ENCODE measurements at regions not wholly inside any gene's neighbourhood (a gene's known extent, or its start where the extent isn't known, plus 50 kb on each side); places are given as distances from the start of the nearest gene placed in this dataset.
"Not testable (repeated sequence)": the region's sequence is repeated elsewhere in the genome, so short reads cannot be mapped to it uniquely, and the experiment has no call there.

GRCh38 chr2:15681089-15681885, 89.6 kb downstream of the DDX1 start:
- DNase-seq (ENCODE audit: low spot score): no peak

GRCh38 chr2:15682354-15682753, 90.7 kb downstream of the DDX1 start:
- DNase-seq (ENCODE audit: low spot score): no peak

DNA sequence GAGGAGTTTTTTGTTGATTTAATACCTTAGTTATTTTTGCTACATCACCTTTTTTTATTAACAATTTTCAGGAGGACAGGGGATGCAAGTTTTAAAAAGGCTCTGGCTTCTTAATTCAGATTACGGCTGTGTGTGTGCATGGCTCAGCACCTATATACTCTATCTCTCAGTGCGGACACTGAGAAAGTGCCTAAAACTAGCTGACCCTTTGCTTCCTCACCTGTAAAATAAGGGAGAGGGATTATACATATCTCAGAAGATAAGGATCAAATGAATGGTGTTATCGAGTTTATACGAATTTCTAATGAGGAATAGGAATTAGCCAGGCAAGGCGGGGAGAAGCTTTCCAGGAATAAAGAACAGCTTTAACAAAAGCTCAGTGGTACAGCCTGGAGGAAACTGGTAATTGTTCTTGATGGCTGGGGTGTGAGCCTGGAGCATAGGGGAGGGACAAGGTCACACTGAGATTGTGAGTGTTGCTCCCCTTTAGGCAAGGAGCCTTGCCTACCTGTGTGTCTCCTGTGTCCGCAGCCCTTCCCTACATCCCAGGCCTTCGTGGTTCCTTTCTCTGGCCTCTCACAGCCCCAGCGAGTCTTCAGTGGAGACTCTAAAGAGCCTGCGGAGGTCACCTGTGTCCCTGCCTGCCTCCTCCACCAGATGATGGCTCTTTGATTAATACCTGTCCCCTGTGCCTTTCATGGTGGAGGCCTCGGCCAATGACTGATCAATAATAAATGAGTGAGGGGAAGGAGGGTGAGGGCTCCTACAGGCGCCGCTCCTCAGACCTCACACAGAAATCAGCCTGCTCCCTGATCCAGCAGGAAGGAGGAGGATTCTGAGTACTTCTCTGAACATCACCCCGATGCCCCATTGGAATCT, 92.7 kb downstream of the DDX1 start:
- no peak for DNase-seq (ENCODE audit: low spot score)

DNA sequence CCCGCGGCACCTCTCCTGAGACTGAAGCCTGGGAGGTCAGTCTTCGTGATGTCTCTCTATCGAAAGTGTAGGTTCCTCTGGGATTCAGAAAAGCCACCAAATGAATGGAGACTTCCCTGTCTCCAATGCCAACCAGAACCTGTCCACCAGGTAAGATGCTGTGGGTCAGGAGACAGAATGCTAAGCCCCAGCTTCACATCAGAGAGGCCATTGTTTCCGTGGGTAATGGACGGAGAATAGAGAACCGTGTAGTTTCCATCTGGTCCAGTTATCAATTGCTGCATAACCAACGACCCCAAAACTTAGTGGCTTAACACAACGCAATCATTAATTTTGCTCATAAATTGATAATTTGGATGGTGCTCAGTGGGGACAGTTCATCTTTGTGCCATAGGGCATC, 93.5 kb downstream of the DDX1 start:
- DNase-seq (ENCODE audit: low spot score): no peak

DNA sequence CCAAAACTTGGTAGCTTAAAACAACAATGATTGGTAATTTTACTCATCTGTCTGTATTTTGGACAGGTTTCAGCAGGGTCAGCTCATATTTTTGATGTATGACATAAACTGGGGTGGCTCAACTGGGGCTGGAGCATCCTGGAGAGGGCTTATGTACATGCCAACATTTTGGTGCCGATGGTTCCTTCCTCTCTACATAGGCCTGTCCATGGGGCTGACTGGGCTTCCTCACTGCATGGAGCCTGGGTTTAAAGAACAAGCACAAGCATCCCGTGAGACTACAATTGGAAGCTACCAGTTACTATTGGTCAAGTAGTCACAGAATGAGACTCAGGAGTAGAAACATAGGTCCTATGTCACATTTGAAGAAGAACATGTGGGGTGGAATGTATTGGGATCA, 95.0 kb downstream of the DDX1 start:
- DNase-seq (ENCODE audit: low spot score): no peak

DNA sequence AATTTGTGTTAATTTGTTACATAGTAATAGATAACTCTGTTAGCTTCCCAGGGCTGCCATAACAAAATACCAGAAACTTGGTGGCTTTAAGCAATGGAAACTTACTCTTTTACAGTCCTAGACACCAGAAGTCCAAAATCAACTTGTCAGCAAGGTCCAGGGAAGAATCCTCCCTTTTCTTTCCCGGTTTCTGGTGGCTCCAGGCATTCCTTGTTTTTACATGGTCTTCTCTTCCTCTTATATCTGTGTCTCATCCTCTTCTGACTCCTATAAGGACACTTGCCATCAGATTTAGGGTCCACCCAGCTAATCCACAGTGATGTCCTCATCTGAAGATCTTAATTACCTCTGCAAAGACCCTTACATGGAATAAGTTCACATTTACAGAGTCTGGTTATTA, 95.6 kb downstream of the DDX1 start:
- no peak for DNase-seq (ENCODE audit: low spot score)

DNA sequence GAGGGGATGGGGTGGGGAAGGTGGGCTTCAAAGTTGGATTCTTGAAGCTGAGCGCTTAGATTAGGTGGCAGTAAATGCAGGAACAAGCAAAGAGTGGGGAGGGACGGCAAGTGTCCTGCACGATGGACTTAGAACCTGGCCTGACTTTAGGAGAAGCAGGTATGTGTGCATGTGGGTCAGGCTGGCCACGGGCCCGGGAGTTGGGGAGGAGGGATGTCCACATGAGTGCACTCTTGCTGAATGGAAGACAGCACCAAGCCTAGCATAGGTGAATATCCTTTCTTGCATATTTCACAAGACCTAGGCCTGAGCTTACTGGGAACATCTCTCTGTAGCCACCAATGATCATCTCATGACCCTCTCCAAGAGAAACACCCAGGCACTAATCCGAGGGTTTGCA, 96.1 kb downstream of the DDX1 start:
- DNase-seq (ENCODE audit: low spot score): peak; percentile 6

DNA sequence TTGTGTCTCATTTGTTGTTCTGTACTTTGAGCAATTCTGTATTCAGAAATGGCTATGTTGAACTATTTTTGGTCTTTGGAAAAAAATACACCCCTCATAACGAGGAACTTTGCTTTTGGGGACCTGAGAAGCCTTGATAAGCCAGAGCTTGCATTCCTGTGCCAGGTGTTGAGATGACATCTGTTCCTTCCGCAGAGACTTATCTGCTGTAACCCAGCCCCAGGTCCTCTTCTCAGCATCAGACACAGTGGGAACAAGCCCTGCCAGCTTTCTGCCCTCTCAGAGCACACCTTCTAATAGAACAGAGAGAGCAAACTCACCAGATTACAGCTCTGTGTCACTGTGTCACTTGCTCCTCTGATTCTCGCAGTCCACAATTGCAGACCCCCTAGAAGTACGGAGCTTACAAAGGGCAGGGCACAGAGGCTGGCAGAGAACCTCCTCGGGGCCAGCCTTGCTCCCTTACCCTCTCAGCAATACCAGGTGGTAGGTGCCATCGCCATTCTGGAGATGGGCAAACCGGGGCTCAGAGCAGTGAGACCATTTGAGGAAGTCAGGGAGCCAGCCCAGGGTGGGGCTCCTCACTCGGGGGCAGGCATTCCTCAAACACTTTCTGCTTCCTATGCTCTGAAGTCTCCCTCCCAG, 97.4 kb downstream of the DDX1 start:
- no peak for DNase-seq (ENCODE audit: low spot score)

DNA sequence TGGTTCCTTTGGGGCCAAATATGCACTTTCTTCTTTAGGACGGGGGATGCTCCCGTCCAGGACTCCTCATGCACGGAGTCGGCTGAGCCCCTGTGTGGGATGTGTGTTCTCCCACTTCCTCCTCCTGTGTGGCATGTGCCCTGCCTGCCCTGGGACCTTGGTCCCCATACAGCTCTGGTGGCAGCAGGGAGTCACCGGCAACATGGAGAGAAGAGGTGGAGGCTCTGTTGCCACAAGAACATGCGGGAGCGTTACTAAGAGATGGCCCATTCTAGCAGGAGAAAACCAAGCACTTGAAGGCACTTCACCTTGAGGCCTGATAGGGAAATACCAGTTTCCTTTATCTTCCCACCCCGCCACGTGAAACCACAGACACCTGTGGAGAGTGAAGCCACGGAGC, 98.0 kb downstream of the DDX1 start:
- no peak for DNase-seq (ENCODE audit: low spot score)

DNA sequence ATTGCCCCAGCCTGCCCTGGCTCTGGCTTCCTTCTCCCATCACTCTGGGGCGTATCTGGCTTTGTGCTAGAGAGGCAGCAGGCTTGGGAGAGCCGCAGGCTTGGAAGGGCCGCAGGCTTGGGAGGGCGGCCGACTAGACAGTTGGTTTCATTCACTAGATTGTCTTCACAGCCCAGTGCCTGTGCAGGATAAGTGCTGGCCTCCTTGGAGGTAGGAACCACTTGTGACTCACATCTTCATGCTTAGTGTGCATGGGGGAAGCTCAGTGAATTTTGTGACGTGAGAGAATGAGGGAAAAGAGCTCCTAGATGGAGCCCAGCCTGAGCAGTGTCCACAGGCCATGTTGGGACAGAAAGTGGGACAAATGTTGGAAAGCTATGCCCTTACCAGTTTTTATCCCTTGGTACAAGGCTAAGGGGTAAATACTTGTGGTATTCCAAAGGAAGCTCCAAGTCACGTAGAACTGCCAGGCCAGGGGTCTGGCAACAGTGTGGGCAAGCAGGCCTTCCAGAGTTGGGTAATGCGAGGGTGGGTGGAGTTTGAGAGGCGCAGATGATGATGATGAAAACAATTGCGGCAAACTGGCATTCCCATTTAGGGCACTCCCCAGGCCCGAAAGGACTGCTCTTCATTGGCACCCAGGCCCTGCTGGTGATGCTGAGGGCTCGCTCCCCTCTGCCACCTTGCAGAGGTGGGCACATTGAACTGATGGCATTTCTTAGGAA, 100.1 kb downstream of the DDX1 start:
- no peak for DNase-seq (ENCODE audit: low spot score)

DNA sequence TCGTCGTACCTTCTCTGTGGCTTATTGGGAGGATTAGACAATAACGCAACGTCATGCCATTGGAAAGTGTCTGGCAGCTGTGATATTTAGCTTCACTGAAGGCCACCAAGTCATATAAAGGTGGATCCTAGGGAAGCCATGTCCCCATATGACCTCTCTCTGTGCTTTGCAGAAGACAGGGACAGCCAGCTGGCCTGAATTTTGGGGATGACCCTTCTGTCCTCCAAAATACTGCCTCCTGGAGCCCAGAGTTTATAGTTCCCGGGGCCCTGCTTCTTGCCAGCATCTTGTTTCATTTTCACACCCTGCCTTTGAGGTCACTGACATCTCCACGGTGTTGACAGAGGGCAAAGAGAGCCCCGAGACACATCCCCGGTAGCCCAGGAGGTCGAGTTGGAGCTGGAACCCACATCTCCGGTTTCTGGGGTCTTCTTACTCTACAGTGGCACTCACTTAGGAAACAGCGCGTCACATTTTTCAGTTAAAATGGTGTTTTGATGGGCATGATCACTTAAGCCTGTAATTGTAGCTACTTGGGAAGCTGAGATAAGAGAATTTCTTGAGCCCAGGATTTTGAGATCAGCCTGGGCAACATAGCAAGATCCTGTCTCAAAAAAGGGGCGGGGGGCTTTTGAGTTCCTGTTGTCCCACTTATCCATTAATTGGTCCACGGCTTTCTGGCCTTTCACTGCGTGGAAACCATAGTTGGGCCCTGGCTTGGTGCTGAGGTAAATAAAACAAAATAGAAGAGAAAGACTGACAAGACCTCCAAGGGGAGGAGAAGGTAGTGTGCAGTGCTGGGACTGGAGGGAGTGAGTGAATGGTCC, 101.1 kb downstream of the DDX1 start:
- DNase-seq (ENCODE audit: low spot score): no peak

DNA sequence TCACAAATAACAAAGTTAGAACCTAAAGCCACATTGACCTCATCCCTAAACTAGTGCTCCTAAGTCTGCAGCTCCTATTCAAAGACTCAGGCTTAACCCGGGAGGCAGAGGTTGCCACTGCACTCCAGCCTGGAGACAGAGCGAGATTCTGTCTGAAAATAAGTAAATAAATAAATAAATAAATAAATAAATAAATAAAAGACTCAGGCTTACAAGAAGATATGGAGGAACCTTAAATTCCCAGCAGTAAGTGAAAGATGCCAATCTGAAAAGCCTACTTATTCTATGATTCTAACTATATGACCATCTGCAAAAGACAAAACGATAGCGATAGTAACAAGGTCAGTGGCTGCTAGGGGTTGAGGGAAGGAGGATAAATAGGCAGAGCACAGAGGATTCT, 101.7 kb downstream of the DDX1 start:
- DNase-seq (ENCODE audit: low spot score): no peak

DNA sequence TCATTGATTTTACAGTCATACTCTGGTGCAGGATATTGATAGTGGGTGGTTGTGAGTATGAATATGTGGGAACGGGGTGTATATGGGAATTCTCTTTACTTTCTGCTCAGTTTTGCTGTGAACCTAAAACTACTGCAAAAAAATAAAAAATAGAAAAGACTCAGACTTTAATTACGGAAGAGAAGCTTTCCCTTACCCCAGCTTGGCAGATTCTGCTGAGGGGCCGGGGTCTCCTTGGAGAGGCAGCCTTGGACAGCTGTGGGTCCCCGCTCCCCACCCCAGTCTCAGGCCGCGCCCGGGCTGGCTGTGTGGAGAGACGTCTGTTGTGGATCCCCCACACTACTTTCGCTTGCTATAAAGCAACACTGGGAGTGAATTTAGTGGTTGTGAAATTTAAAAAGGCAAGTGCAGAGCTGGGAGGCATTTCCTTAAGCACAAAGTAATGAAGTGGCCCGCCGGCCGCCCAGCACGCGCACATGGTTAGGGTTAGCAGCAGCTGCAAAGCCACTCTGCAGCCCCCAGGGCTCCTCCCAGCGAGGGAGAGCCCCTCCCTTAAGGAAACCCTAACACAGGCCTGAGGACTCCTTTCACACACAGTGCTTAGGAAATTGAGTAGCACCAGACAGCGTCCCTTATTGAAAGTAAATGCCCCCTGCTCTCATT, 102.4 kb downstream of the DDX1 start:
- no peak for DNase-seq (ENCODE audit: low spot score)

DNA sequence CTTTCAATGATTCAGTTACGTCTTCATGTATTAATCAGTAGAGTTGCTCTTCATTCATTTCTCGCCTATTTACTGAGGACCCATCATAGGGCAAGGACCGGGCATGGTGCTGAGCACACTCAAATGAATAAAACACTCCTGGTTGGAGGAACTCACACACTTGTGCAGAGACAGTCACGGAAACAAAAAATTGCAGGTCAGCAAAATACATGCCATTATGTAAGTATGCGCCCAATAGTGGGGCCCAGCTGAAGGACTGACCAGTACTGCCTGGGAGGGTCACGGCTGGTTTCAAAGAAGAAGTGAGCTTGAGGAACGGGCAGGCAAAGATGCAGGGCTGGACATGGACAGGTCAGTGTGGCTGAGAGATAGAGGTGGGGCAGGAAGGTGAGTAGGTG, 102.9 kb downstream of the DDX1 start:
- DNase-seq (ENCODE audit: low spot score): no peak

- no peak for DNase-seq (ENCODE audit: low spot score)
These were observed 104.1 kb downstream of the DDX1 start for GRCh38 chr2:15695582-15696330.

- DNase-seq (ENCODE audit: low spot score): not testable (repeated sequence)
These were observed 105.0 kb downstream of the DDX1 start for GRCh38 chr2:15696606-15697170.

GRCh38 chr2:15700131-15700530, 108.5 kb downstream of the DDX1 start:
- no peak for DNase-seq (ENCODE audit: low spot score)

- DNase-seq (ENCODE audit: low spot score): no peak
These were observed 109.1 kb downstream of the DDX1 start for GRCh38 chr2:15700599-15701340.

DNA sequence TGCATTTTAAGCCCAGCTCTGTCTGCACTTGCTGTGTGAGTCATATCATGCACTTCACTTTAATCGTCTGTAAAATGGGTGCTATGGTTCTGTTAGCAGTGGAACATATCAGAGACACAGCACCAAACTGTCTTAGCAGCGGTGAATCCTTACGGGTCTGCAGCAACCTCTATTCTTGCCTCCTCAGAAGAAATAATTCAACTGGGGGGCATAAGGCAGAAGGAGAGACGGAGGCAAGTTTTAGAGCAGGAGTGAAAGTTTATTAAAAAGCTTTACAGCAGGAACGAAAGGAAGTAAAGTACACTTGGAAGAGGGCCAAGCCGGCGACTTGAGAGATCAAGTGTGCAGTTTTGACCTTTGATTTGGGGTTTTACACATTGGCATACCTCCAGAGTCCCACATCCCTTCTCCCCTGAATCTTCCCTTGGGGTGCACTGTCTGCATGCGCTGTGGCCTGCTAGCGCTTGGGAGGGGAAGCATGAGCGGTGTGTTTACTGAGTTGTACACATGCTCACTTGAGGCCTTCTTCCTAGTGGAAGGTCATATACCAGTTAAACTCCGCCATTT, 109.8 kb downstream of the DDX1 start:
- DNase-seq (ENCODE audit: low spot score): no peak

All from AG20443 (cell line).